ENCODE measurements at regions not wholly inside any gene's neighbourhood (a gene's known extent, or its start where the extent isn't known, plus 50 kb on each side); places are given as distances from the start of the nearest gene placed in this dataset.

DNA sequence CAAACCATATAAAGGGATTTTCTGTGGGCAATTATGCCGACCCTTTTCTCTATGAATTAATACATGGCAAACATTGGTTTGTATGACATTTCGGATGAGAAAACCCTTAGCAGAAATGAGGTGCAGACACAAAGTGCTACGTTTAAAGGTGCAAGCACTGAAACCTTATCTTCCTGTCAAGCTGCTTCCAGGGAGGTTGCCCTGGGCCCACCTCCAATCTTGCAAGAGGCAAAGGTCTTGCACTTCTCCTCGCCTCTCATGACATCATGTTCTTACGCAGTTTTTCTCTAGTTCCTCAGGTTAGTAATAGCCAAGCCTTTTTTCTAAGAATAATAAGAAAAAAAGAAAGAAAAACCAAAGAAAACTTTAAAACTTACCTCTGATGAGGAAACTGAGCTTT, 220.1 kb downstream of the DHX15 start:
- CTCF ChIA-PET = no interaction called here

DNA sequence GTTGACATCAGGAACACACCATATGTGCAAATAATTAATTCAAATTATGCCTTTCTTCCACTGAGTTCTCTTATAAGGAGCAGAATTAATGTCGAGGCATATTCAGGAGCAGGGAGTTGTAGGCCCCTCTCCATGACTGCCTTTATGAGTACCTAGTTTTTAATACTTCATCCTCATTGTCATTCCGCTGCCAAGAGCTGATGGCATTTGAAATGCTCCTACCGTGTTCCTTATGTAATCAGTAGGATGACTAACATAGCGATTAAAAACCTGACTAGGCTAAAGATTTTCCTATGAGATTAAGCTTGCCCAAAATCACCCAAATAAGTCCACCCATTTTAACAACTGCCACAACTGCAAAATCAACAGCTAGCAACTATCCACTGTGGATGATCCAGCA, 220.6 kb downstream of the DHX15 start:
- no peak for ATAC-seq
- Histone ChIP-seq H3F3A (ENCODE audit: low read length, unreplicated experiment) (no peaks in the 10 kb centered on the region), H3K27ac (ENCODE audit: low read length) (no peak overlapping the region), H3K9me2 (replicated peaks; ENCODE audit: low read length) (no peaks in the 10 kb centered on the region), H2AFZ (ENCODE audit: low read length) (no peak overlapping the region), H3K4me1 (ENCODE audit: insufficient read depth, low read length) (no peaks in the 10 kb centered on the region), H3K9me3 (ENCODE audit: low read length) (no peaks in the 10 kb centered on the region), H3K27me3 (ENCODE audit: low read length) (peaks cover 27% of the 10 kb centered on the region), H3K9ac (ENCODE audit: low read length) (no peak overlapping the region), H3K4me2 (ENCODE audit: low read length) (no peak overlapping the region), H4K20me1 (ENCODE audit: low read length) (no peaks in the 10 kb centered on the region), H3K4me3 (ENCODE audit: low read length) (no peak overlapping the region), H3K36me3 (ENCODE audit: low read depth, low read length) (no peaks in the 10 kb centered on the region), H3K79me2 (ENCODE audit: low read length) (no peaks in the 10 kb centered on the region)
- TF ChIP-seq CTCF (conservative IDR thresholded peaks at IDR 0.05; ENCODE audit: low read depth, low read length) = no peak
- no peak for DNase-seq
- BruUV-seq (replicated peaks) = no TSS peak
- intact Hi-C loops (cut with micrococcal nuclease) = no loop called here
- CTCF ChIA-PET = no interaction called here
- POLR2A ChIA-PET (ENCODE audit: unreplicated experiment) = no interaction called here

More for the DNA sequence above, 220.1 kb downstream of the DHX15 start:
- no peaks in the 10 kb centered on the region for H3F3A ChIP-seq (ENCODE audit: low read length, unreplicated experiment)
- no peaks in the 10 kb centered on the region for H3K36me3 ChIP-seq (ENCODE audit: low read depth, low read length)
- intact Hi-C loops (cut with micrococcal nuclease) = no loop called here
- no peaks in the 10 kb centered on the region for H3K79me2 ChIP-seq (ENCODE audit: low read length)
- no peaks in the 10 kb centered on the region for H3K4me1 ChIP-seq (ENCODE audit: insufficient read depth, low read length)
- POLR2A ChIA-PET (ENCODE audit: unreplicated experiment) = no interaction called here
- no peak overlapping the region for H3K9ac ChIP-seq (ENCODE audit: low read length)
- H3K4me2 ChIP-seq (ENCODE audit: low read length) = no peak overlapping the region
- H3K4me3 ChIP-seq (ENCODE audit: low read length) = no peak overlapping the region
- H3K9me3 ChIP-seq (ENCODE audit: low read length) = no peaks in the 10 kb centered on the region
- no peaks in the 10 kb centered on the region for H4K20me1 ChIP-seq (ENCODE audit: low read length)
- H3K27me3 ChIP-seq (ENCODE audit: low read length) = peaks cover 27% of the 10 kb centered on the region
- no peak for TF ChIP-seq EZH2 (IDR thresholded peaks at IDR 0.05; ENCODE audit: low read length, unreplicated experiment)
- TF ChIP-seq CTCF (conservative IDR thresholded peaks at IDR 0.05; ENCODE audit: low read depth, low read length) = no peak
- TF ChIP-seq EZH2phosphoT487 (IDR thresholded peaks at IDR 0.05; ENCODE audit: borderline replicate concordance, low read length) = no peak
- DNase-seq = no peak
- BruUV-seq (replicated peaks) = no TSS peak
- no peak overlapping the region for H2AFZ ChIP-seq (ENCODE audit: low read length)
- H3K9me2 ChIP-seq (replicated peaks; ENCODE audit: low read length) = no peaks in the 10 kb centered on the region
- ATAC-seq = no peak
- no peak overlapping the region for H3K27ac ChIP-seq (ENCODE audit: low read length)

DNA sequence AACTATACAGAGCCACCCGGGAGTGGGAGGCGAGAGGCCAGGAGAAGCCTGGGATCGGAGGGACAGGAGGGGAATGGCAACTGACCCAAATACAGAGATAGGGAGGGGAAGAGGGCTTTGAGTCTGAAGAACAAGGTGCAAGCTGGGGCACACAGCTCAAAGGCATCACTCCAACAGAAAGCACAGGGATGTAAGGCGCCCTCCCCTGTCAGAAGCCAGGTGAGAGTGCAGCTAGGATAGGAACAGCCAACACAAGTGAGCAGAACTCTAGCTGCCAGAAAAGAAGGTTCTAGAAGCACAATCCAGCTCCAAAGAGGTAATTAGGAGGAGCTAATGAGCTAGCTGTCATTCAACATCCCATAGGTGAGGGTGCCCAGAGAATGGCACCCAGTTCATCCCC, 232.2 kb downstream of the DHX15 start:
- Histone ChIP-seq H4K20me1 (ENCODE audit: low read length) (no peaks in the 10 kb centered on the region), H2AFZ (ENCODE audit: low read length) (no peak overlapping the region), H3K27ac (ENCODE audit: low read length) (no peak overlapping the region), H3K9me3 (ENCODE audit: low read length) (no peaks in the 10 kb centered on the region), H3K9me2 (replicated peaks; ENCODE audit: low read length) (no peaks in the 10 kb centered on the region), H3K27me3 (ENCODE audit: low read length) (no peaks in the 10 kb centered on the region), H3K36me3 (ENCODE audit: low read depth, low read length) (no peaks in the 10 kb centered on the region), H3K4me1 (ENCODE audit: insufficient read depth, low read length) (no peaks in the 10 kb centered on the region), H3K79me2 (ENCODE audit: low read length) (no peaks in the 10 kb centered on the region), H3F3A (ENCODE audit: low read length, unreplicated experiment) (no peaks in the 10 kb centered on the region), H3K9ac (ENCODE audit: low read length) (no peak overlapping the region), H3K4me3 (ENCODE audit: low read length) (no peak overlapping the region), H3K4me2 (ENCODE audit: low read length) (no peak overlapping the region)
- POLR2A ChIA-PET (ENCODE audit: unreplicated experiment) = no interaction called here
- CTCF ChIA-PET = no interaction called here
- TF ChIP-seq EZH2phosphoT487 (IDR thresholded peaks at IDR 0.05; ENCODE audit: borderline replicate concordance, low read length) (no peak), CTCF (conservative IDR thresholded peaks at IDR 0.05; ENCODE audit: low read depth, low read length) (no peak), EZH2 (IDR thresholded peaks at IDR 0.05; ENCODE audit: low read length, unreplicated experiment) (no peak)
- DNase-seq = no peak
- no TSS peak for BruUV-seq (replicated peaks)
- intact Hi-C loops (cut with micrococcal nuclease) = no loop called here
- no peak for ATAC-seq
